ENCODE measurements at regions not wholly inside any gene's neighbourhood (a gene's known extent, or its start where the extent isn't known, plus 50 kb on each side); places are given as distances from the start of the nearest gene placed in this dataset.
"Not testable (repeated sequence)": the region's sequence is repeated elsewhere in the genome, so short reads cannot be mapped to it uniquely, and the experiment has no call there.

- no peak overlapping the region for H3K4me3 ChIP-seq (ENCODE audit: low read depth, low read length)
- no peak for DNase-seq
- 0 out of 2 replicates have a peak, but pooled peaks cover under 1% of the 10 kb centered on the region for H3K9me3 ChIP-seq
- no peaks in the 10 kb centered on the region for H3K36me3 ChIP-seq (ENCODE audit: control insufficient read depth, insufficient read depth, low read length)
- intact Hi-C loops (cut with micrococcal nuclease; ENCODE audit: unreplicated experiment) = no loop called here
- ChIA-PET POLR2A (no interaction called here), CTCF (no interaction called here)
- Mint-ChIP-seq H3K9me3 (ENCODE audit: unreplicated experiment) (no peaks in the 10 kb centered on the region), H3K36me3 (ENCODE audit: insufficient read depth, unreplicated experiment) (no peaks in the 10 kb centered on the region), H3K4me1 (ENCODE audit: low read depth, unreplicated experiment) (no peaks in the 10 kb centered on the region), H3K27ac (ENCODE audit: unreplicated experiment) (no peak overlapping the region), H3K4me3 (ENCODE audit: unreplicated experiment) (no peak overlapping the region), H3K27me3 (ENCODE audit: insufficient read depth, unreplicated experiment) (no peaks in the 10 kb centered on the region)
- no peak for TF ChIP-seq CTCF (IDR thresholded peaks at IDR 0.05; ENCODE audit: insufficient read depth in 1 of 2, low read depth in 1 of 2, low read length in 1 of 2, severe bottlenecking in 1 of 2, unreplicated experiment in 1 of 2)
- H3K4me1 ChIP-seq = no peaks in the 10 kb centered on the region
- BruUV-seq (replicated peaks) = no TSS peak
- no peaks in the 10 kb centered on the region for H3K27me3 ChIP-seq (replicated peaks; ENCODE audit: control insufficient read depth, insufficient read depth, low read length)
Observed at GRCh38 chr5:45765561-45765960, 69.4 kb upstream of the HCN1 start.

DNA sequence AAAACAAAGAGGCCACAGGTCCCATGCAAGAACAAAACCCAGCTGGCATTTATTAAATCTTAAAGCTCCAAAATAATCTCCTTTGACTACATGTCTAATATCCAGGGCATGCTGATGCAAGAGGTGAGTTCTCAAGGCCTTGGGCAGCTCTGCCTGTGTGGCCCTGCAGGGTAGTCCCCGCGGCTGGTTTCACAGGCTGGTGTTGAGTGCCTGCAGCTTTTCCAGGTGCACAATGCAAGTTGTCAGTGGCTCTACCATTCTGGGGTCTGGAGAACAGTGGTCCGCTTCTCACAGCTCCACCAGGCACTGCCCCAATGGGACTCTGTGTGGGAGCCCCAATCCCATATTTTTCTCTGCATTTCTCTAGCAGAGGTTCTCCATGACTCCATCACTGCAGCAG, 54.4 kb upstream of the HCN1 start:
- Histone ChIP-seq H3K4me3 (ENCODE audit: low read depth, low read length) (no peak overlapping the region), H3K27me3 (replicated peaks; ENCODE audit: control insufficient read depth, insufficient read depth, low read length) (no peaks in the 10 kb centered on the region), H3K9me3 (no peaks in the 10 kb centered on the region), H3K4me1 (no peaks in the 10 kb centered on the region), H3K36me3 (ENCODE audit: control insufficient read depth, insufficient read depth, low read length) (no peaks in the 10 kb centered on the region)
- intact Hi-C loops (cut with micrococcal nuclease; ENCODE audit: unreplicated experiment) = no loop called here
- POLR2A ChIA-PET = no interaction called here
- Mint-ChIP-seq H3K36me3 (ENCODE audit: insufficient read depth, unreplicated experiment) (no peaks in the 10 kb centered on the region), H3K9me3 (ENCODE audit: unreplicated experiment) (peaks cover 39% of the 10 kb centered on the region), H3K4me3 (ENCODE audit: unreplicated experiment) (no peak overlapping the region), H3K27me3 (ENCODE audit: insufficient read depth, unreplicated experiment) (no peaks in the 10 kb centered on the region), H3K4me1 (ENCODE audit: low read depth, unreplicated experiment) (no peaks in the 10 kb centered on the region), H3K27ac (ENCODE audit: unreplicated experiment) (no peak overlapping the region)
- BruUV-seq (replicated peaks) = no TSS peak
- no peak for DNase-seq
- CTCF ChIA-PET = no interaction called here
- TF ChIP-seq CTCF (IDR thresholded peaks at IDR 0.05; ENCODE audit: insufficient read depth in 1 of 2, low read depth in 1 of 2, low read length in 1 of 2, severe bottlenecking in 1 of 2, unreplicated experiment in 1 of 2) = no peak

- H3K27me3 ChIP-seq (replicated peaks; ENCODE audit: control insufficient read depth, insufficient read depth, low read length); H3K27ac Mint-ChIP-seq (ENCODE audit: unreplicated experiment); H3K4me1 Mint-ChIP-seq (ENCODE audit: low read depth, unreplicated experiment); CTCF ChIA-PET; H3K9me3 ChIP-seq; H3K4me3 ChIP-seq (ENCODE audit: low read depth, low read length); H3K4me1 ChIP-seq; H3K36me3 Mint-ChIP-seq (ENCODE audit: insufficient read depth, unreplicated experiment); H3K36me3 ChIP-seq (ENCODE audit: control insufficient read depth, insufficient read depth, low read length); DNase-seq; H3K27me3 Mint-ChIP-seq (ENCODE audit: insufficient read depth, unreplicated experiment); POLR2A ChIA-PET; intact Hi-C loops (cut with micrococcal nuclease; ENCODE audit: unreplicated experiment); H3K4me3 Mint-ChIP-seq (ENCODE audit: unreplicated experiment); BruUV-seq (replicated peaks): not testable (repeated sequence)
- H3K9me3 Mint-ChIP-seq (ENCODE audit: unreplicated experiment) = peaks cover 41% of the 10 kb centered on the region
Observed at GRCh38 chr5:45748511-45748910, 52.3 kb upstream of the HCN1 start.

All from Caco-2 (cell line).